WTC11 (cell line): ENCODE measurements at regions not wholly inside any gene's neighbourhood (a gene's known extent, or its start where the extent isn't known, plus 50 kb on each side); places are given as distances from the start of the nearest gene placed in this dataset.

Source experiments
- ATF2 ChIP-seq: sonication (generic); formaldehyde crosslinking; IDR thresholded peaks from 2 replicates; pipeline ENCODE4 v1.8.1; 2022; ENCODE audit warnings: low read depth, missing genetic modification reagents, borderline replicate concordance
- CTCF ChIP-seq: fragments of 200-600 bp; IDR thresholded peaks from 2 replicates; pipeline ENCODE4 v1.8.0; 2022; ENCODE audit warnings: antibody characterized with exemption
- E2F5 ChIP-seq: sonication (generic); formaldehyde crosslinking; IDR thresholded peaks from 2 replicates; pipeline ENCODE4 v1.8.1; 2022; ENCODE audit warnings: mild to moderate bottlenecking, moderate library complexity, missing genetic modification reagents
- ELF4 ChIP-seq: sonication (generic); formaldehyde crosslinking; IDR thresholded peaks from 2 replicates; pipeline ENCODE4 v1.8.1; 2022; ENCODE audit warnings: low read depth, mild to moderate bottlenecking, moderate library complexity, missing genetic modification reagents
- KAT7 ChIP-seq: sonication (generic); formaldehyde crosslinking; IDR thresholded peaks from 2 replicates; pipeline ENCODE4 v1.8.1; 2023; ENCODE audit warnings: missing genetic modification reagents, mild to moderate bottlenecking, borderline replicate concordance
- NR3C1 ChIP-seq: sonication (generic); formaldehyde crosslinking; conservative IDR thresholded peaks from 2 replicates; pipeline ENCODE4 v1.8.1; 2023; ENCODE audit warnings: low read depth, mild to moderate bottlenecking, missing genetic modification reagents
- SMAD3 ChIP-seq: sonication (generic); formaldehyde crosslinking; IDR thresholded peaks from 2 replicates; pipeline ENCODE4 v1.8.0; 2022; ENCODE audit warnings: missing genetic modification reagents, mild to moderate bottlenecking, borderline replicate concordance
- TCF7 ChIP-seq: sonication (generic); formaldehyde crosslinking; IDR thresholded peaks from 2 replicates; pipeline ENCODE4 v1.8.0; 2022; ENCODE audit warnings: mild to moderate bottlenecking, low read depth, missing genetic modification reagents, moderate library complexity
- TEAD1 ChIP-seq: sonication (generic); formaldehyde crosslinking; IDR thresholded peaks from 2 replicates; pipeline ENCODE4 v1.8.0; 2022; ENCODE audit warnings: mild to moderate bottlenecking, missing genetic modification reagents
- ZNF232 ChIP-seq: sonication (generic); formaldehyde crosslinking; IDR thresholded peaks from 2 replicates; pipeline ENCODE4 v1.8.0; 2022; ENCODE audit warnings: mild to moderate bottlenecking, missing genetic modification reagents
- ZSCAN18 ChIP-seq: fragments of 250-450 bp; sonication (Bioruptor Pico); IDR thresholded peaks from 2 replicates; pipeline ENCODE4 v2.1.2; 2022; ENCODE audit warnings: mild to moderate bottlenecking, moderate library complexity

- TF ChIP-seq NR3C1 (CRISPR knock-in tag) (no peak), CTCF (no peak), TCF7 (CRISPR knock-in tag) (no peak), KAT7 (CRISPR knock-in tag) (no peak), TEAD1 (CRISPR knock-in tag) (no peak), ZNF232 (CRISPR knock-in tag) (no peak), ATF2 (CRISPR knock-in tag) (no peak), SMAD3 (CRISPR knock-in tag) (no peak), E2F5 (no peak), ELF4 (CRISPR knock-in tag) (no peak), ZSCAN18 (no peak)
These were observed 206.6 kb upstream of the MARCKS start for GRCh38 chr6:113650610-113650979.
